ENCODE measurements at regions not wholly inside any gene's neighbourhood (a gene's known extent, or its start where the extent isn't known, plus 50 kb on each side); places are given as distances from the start of the nearest gene placed in this dataset.

- DNase-seq (ENCODE audit: low spot score) = peak; percentile 42
- no peak overlapping the region for H3K4me2 ChIP-seq (ENCODE audit: low read length)
- CTCF ChIA-PET (ENCODE audit: unreplicated experiment) = interaction anchor here (0.6 kb wide), 2 partner anchors 97 to 149 kb away, joined by 3 read pairs; no protein-coding TSS in a partner anchor
- intact Hi-C loops (cut with micrococcal nuclease; ENCODE audit: unreplicated experiment) = no loop called here
- H4K20me1 ChIP-seq (ENCODE audit: insufficient read depth, low read length) = no peaks in the 10 kb centered on the region
- no peak overlapping the region for H3K27ac ChIP-seq (ENCODE audit: low read depth, low read length, poor library complexity, severe bottlenecking)
- H3K4me3 ChIP-seq (ENCODE audit: low read depth, low read length, poor library complexity, severe bottlenecking) = no peak overlapping the region
- H3K36me3 ChIP-seq (ENCODE audit: insufficient read depth, low read length) = no peaks in the 10 kb centered on the region
- no peaks in the 10 kb centered on the region for H3K9me2 ChIP-seq (ENCODE audit: insufficient read depth, low read length)
- BruUV-seq (replicated peaks) = no TSS peak
- H3K4me1 ChIP-seq (ENCODE audit: insufficient read depth, low read length, poor library complexity, severe bottlenecking) = no peaks in the 10 kb centered on the region
- POLR2A ChIA-PET = no interaction called here
- H2AFZ ChIP-seq (ENCODE audit: low read length) = no peak overlapping the region
- H3K79me2 ChIP-seq (ENCODE audit: insufficient read depth, low read depth, low read length) = no peaks in the 10 kb centered on the region
- H3K9me3 ChIP-seq (ENCODE audit: low read length) = 0 out of 2 replicates have a peak, but pooled peaks cover 8% of the 10 kb centered on the region
- TF ChIP-seq EZH2phosphoT487 (IDR thresholded peaks at IDR 0.05; ENCODE audit: borderline replicate concordance, low read depth, low read length) = no peak
- TF ChIP-seq, protein P1, sequence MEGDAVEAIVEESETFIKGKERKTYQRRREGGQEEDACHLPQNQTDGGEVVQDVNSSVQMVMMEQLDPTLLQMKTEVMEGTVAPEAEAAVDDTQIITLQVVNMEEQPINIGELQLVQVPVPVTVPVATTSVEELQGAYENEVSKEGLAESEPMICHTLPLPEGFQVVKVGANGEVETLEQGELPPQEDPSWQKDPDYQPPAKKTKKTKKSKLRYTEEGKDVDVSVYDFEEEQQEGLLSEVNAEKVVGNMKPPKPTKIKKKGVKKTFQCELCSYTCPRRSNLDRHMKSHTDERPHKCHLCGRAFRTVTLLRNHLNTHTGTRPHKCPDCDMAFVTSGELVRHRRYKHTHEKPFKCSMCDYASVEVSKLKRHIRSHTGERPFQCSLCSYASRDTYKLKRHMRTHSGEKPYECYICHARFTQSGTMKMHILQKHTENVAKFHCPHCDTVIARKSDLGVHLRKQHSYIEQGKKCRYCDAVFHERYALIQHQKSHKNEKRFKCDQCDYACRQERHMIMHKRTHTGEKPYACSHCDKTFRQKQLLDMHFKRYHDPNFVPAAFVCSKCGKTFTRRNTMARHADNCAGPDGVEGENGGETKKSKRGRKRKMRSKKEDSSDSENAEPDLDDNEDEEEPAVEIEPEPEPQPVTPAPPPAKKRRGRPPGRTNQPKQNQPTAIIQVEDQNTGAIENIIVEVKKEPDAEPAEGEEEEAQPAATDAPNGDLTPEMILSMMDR (conservative IDR thresholded peaks at IDR 0.05; ENCODE audit: low read length) = peak; percentile 92
These were observed 272.5 kb downstream of the RRAGC start for GRCh38 chr1:38586993-38587646.

DNA sequence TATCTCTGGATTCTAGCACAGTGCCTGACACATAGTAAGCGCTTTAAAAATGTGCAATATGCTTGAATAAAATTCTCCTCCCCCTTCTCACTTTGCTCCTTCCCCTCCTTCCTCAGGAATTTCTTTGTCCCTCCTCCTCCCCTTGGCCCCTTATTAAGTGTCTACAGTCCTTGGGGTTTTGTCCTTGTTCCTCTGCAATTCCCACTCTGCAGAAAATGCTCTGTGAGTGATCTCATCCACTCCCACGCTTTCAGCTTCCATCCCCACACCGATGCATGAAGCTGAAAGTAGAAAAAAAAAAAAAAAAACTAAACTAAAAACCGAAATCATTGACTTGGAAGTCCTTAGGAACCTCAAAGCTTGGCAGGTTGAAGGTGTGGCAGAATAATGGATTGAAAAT lies 273.6 kb downstream of the RRAGC start:
- Histone ChIP-seq H3K36me3 (ENCODE audit: insufficient read depth, low read length) (no peaks in the 10 kb centered on the region), H3K4me1 (ENCODE audit: insufficient read depth, low read length, poor library complexity, severe bottlenecking) (no peaks in the 10 kb centered on the region), H3K27ac (ENCODE audit: low read depth, low read length, poor library complexity, severe bottlenecking) (no peak overlapping the region), H3K9me2 (ENCODE audit: insufficient read depth, low read length) (no peaks in the 10 kb centered on the region), H2AFZ (ENCODE audit: low read length) (no peak overlapping the region), H3K9me3 (ENCODE audit: low read length) (no peaks in the 10 kb centered on the region), H3K4me2 (ENCODE audit: low read length) (no peak overlapping the region), H4K20me1 (ENCODE audit: insufficient read depth, low read length) (no peaks in the 10 kb centered on the region), H3K79me2 (ENCODE audit: insufficient read depth, low read depth, low read length) (no peaks in the 10 kb centered on the region), H3K4me3 (ENCODE audit: low read depth, low read length, poor library complexity, severe bottlenecking) (no peak overlapping the region)
- ChIA-PET POLR2A (interaction anchor here (0.6 kb wide), 1 partner anchor 274 kb away, joined by 4 read pairs; the partner anchor contains the start of gene RRAGC), CTCF (ENCODE audit: unreplicated experiment) (no interaction called here)
- intact Hi-C loops (cut with micrococcal nuclease; ENCODE audit: unreplicated experiment) = no loop called here
- TF ChIP-seq, protein P1 (conservative IDR thresholded peaks at IDR 0.05; ENCODE audit: low read length) = no peak
- no peak for TF ChIP-seq EZH2phosphoT487 (IDR thresholded peaks at IDR 0.05; ENCODE audit: borderline replicate concordance, low read depth, low read length)
- DNase-seq (ENCODE audit: low spot score) = no peak
- BruUV-seq (replicated peaks) = no TSS peak

GRCh38 chr1:38585460-38585859 lies 274.1 kb downstream of the RRAGC start:
- H3K36me3 ChIP-seq (ENCODE audit: insufficient read depth, low read length) = no peaks in the 10 kb centered on the region
- CTCF ChIA-PET (ENCODE audit: unreplicated experiment) = no interaction called here
- TF ChIP-seq, protein P1 (conservative IDR thresholded peaks at IDR 0.05; ENCODE audit: low read length) = no peak
- no peak for TF ChIP-seq EZH2phosphoT487 (IDR thresholded peaks at IDR 0.05; ENCODE audit: borderline replicate concordance, low read depth, low read length)
- H3K4me2 ChIP-seq (ENCODE audit: low read length) = no peak overlapping the region
- intact Hi-C loops (cut with micrococcal nuclease; ENCODE audit: unreplicated experiment) = no loop called here
- H3K4me1 ChIP-seq (ENCODE audit: insufficient read depth, low read length, poor library complexity, severe bottlenecking) = no peaks in the 10 kb centered on the region
- H2AFZ ChIP-seq (ENCODE audit: low read length) = no peak overlapping the region
- no peak overlapping the region for H3K4me3 ChIP-seq (ENCODE audit: low read depth, low read length, poor library complexity, severe bottlenecking)
- H3K27ac ChIP-seq (ENCODE audit: low read depth, low read length, poor library complexity, severe bottlenecking) = no peak overlapping the region
- H4K20me1 ChIP-seq (ENCODE audit: insufficient read depth, low read length) = no peaks in the 10 kb centered on the region
- no peaks in the 10 kb centered on the region for H3K9me2 ChIP-seq (ENCODE audit: insufficient read depth, low read length)
- no peak for DNase-seq (ENCODE audit: low spot score)
- no peaks in the 10 kb centered on the region for H3K9me3 ChIP-seq (ENCODE audit: low read length)
- POLR2A ChIA-PET = interaction anchor here (0.6 kb wide), 1 partner anchor 274 kb away, joined by 4 read pairs; the partner anchor contains the start of gene RRAGC
- no peaks in the 10 kb centered on the region for H3K79me2 ChIP-seq (ENCODE audit: insufficient read depth, low read depth, low read length)
- no TSS peak for BruUV-seq (replicated peaks)
